Adrenal gland (tissue), 9 donors: ENCODE measurements at regions not wholly inside any gene's neighbourhood (a gene's known extent, or its start where the extent isn't known, plus 50 kb on each side); places are given as distances from the start of the nearest gene placed in this dataset.

Experiments used
- DNase-seq, 7 donors: peaks; one replicate each; pipeline ENCODE4 v3.0.0-alpha.2; 2019 to 2020
- H3K27ac ChIP-seq, 5 donors: fragments of 200-600 bp; sonication (generic) in 4 of 5; 1 replicate in 3 of 5; 2 replicates in 2 of 5; pipeline versions ENCODE4 v1.5.1 to v1.8.0; 2016 to 2020; ENCODE audit warnings: mild to moderate bottlenecking in 1 of 5
- H3K27me3 ChIP-seq: fragments of 200-600 bp; 2 replicates; pipeline ENCODE4 v1.8.0; 2021
- H3K36me3 ChIP-seq, 2 donors: fragments of 200-600 bp; replicated peaks in 1 of 2; 1 replicate in 1 of 2; 2 replicates in 1 of 2; pipeline versions ENCODE4 v1.5.1 to v1.8.0; 2018 to 2022
- H3K4me1 ChIP-seq, 2 donors: fragments of 200-600 bp; replicated peaks in 1 of 2; 1 replicate in 1 of 2; 2 replicates in 1 of 2; pipeline versions ENCODE4 v1.5.1 to v1.8.0; 2018 to 2021
- H3K4me3 ChIP-seq, 4 donors: fragments of 200-600 bp; sonication (generic) in 3 of 4; one replicate each; pipeline ENCODE4 v1.5.1; 2016 to 2018
- H3K9me3 ChIP-seq, 3 donors: fragments of 200-600 bp; sonication (generic) in 1 of 3; replicated peaks in 1 of 3; 1 replicate in 2 of 3; 2 replicates in 1 of 3; pipeline versions ENCODE4 v1.5.1 to v1.8.0; 2016 to 2021
- POLR2A ChIP-seq, 2 donors: fragments of 450-650 bp; IDR thresholded peaks; one replicate each; pipeline ENCODE4 v1.6.1; 2017; ENCODE audit warnings: antibody characterized with exemption in 2 of 2, mild to moderate bottlenecking in 2 of 2, moderate library complexity in 1 of 2
- WGBS, 4 donors: extraction: QIAGEN DNeasy Blood & Tissue Kit in 2 of 4; methylation state at CpG; one replicate each; pipeline versions ENCODE4 v1.1.5 to v1.1.7; 2013 to 2017; 5-methylcytosine and 5-hydroxymethylcytosine counted together
- intact Hi-C, 2 donors: fragments of 100-400 bp; cut with DNase I; formaldehyde crosslinking; loops; one replicate each; pipeline versions ENCODE4 v1.14.1 to v1.15.0; 2022 to 2023
- TF ChIP-seq, protein P1 (sequence below), 6 experiments: fragments of 450-650 bp in 4 of 6; fragments of 200-600 bp in 2 of 6; sonication (generic) in 1 of 6; IDR thresholded peaks; 1 replicate in 5 of 6; 2 replicates in 1 of 6; pipeline versions ENCODE4 v1.5.1 to v1.8.0; 2016 to 2021; ENCODE audit warnings: antibody characterized with exemption in 6 of 6, mild to moderate bottlenecking in 2 of 6, moderate library complexity in 1 of 6
- donor health status: healthy with polysubstance abuse.
- donor health status: Bipolar disorder and iron deficiency.
- donor health status: DM: yes; HTN: yes; CAD: no.
- donor health status: DM: no; HTN: no; CAD: no.
- donor health status: DM: no; HTN: no; CAD: no.

DNA sequence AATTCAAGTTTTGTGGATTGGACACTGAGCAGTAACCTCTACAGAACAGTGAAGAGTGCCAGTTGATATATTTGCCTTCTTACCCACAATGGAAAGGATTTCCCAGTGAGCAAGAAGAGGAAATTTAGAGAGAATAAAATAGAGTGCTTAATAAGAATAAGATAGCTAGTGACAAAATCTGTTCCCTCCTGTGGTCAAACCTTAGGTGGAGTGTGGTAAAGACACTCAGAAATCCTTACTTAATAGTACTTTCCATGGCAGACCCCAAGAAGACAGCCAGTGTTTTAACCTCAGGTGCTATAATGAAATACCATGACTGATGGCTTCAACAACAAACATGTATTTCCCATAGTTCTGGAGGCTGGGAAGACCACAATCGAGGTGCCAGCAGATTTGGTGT is 108.4 kb upstream of the TNFAIP3 start:
- Histone ChIP-seq H3K27ac (no peak overlapping the region), H3K27me3 (no peaks in the 10 kb centered on the region), H3K4me1 (no peaks in the 10 kb centered on the region), H3K36me3 (no peaks in the 10 kb centered on the region), H3K9me3 (no peaks in the 10 kb centered on the region), H3K4me3 (no peak overlapping the region)
- 75 to 100% (median 92%) methylated on average over 1 of the region's 1 CpG for WGBS, 4 donors
- TF ChIP-seq POLR2A (IDR thresholded peaks at IDR 0.05) = no peak
- TF ChIP-seq, protein P1, sequence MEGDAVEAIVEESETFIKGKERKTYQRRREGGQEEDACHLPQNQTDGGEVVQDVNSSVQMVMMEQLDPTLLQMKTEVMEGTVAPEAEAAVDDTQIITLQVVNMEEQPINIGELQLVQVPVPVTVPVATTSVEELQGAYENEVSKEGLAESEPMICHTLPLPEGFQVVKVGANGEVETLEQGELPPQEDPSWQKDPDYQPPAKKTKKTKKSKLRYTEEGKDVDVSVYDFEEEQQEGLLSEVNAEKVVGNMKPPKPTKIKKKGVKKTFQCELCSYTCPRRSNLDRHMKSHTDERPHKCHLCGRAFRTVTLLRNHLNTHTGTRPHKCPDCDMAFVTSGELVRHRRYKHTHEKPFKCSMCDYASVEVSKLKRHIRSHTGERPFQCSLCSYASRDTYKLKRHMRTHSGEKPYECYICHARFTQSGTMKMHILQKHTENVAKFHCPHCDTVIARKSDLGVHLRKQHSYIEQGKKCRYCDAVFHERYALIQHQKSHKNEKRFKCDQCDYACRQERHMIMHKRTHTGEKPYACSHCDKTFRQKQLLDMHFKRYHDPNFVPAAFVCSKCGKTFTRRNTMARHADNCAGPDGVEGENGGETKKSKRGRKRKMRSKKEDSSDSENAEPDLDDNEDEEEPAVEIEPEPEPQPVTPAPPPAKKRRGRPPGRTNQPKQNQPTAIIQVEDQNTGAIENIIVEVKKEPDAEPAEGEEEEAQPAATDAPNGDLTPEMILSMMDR (IDR thresholded peaks at IDR 0.05) = no peak
- DNase-seq = no peak
- intact Hi-C loops = no loop called here

- no peaks in the 10 kb centered on the region for H3K9me3 ChIP-seq
- intact Hi-C loops = no loop called here
- H3K27me3 ChIP-seq = no peaks in the 10 kb centered on the region
- TF ChIP-seq POLR2A (IDR thresholded peaks at IDR 0.05) = no peak
- TF ChIP-seq, protein P1 (IDR thresholded peaks at IDR 0.05) = no peak
- H3K4me3 ChIP-seq = no peak overlapping the region
- H3K27ac ChIP-seq = no peak overlapping the region
- H3K4me1 ChIP-seq = no peaks in the 10 kb centered on the region
- no peaks in the 10 kb centered on the region for H3K36me3 ChIP-seq
- no peak for DNase-seq
- 71 to 100% (median 76%) methylated on average over 1 of the region's 1 CpG for WGBS, 4 donors
Measured at GRCh38 chr6:137759624-137760023, 107.4 kb upstream of the TNFAIP3 start.

- intact Hi-C loops = no loop called here
- Histone ChIP-seq H3K27me3 (no peaks in the 10 kb centered on the region), H3K27ac (no peak overlapping the region), H3K4me1 (no peaks in the 10 kb centered on the region), H3K4me3 (no peak overlapping the region), H3K36me3 (no peaks in the 10 kb centered on the region), H3K9me3 (no peaks in the 10 kb centered on the region)
- 72 to 80% (median 78%) methylated on average over 1 of the region's 1 CpG for WGBS, 4 donors
- no peak for DNase-seq
- TF ChIP-seq, protein P1 (IDR thresholded peaks at IDR 0.05) = no peak
- TF ChIP-seq POLR2A (IDR thresholded peaks at IDR 0.05) = no peak
Measured at GRCh38 chr6:137761072-137761471, 106.0 kb upstream of the TNFAIP3 start.

DNA sequence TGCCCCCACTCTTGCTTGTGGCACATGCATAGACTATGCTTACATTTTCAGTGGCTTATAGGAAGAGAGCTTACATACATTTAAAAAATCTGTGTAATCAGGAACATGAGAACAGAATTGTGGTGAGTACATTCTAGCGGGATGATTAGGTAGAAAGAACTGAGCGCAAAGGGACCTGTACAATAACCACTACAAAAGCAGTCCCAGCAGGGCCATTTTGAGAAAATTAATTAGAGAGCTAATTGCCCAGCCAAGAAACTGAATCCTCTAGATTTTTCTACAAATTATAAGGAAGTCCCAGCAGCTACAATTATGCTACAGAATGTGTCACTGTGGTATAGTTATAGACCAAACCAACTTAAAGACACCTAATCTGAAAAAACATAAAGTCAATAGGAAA is 105.6 kb upstream of the TNFAIP3 start:
- H3K27ac ChIP-seq = no peak overlapping the region
- no peaks in the 10 kb centered on the region for H3K9me3 ChIP-seq
- intact Hi-C loops = no loop called here
- H3K36me3 ChIP-seq = no peaks in the 10 kb centered on the region
- H3K27me3 ChIP-seq = no peaks in the 10 kb centered on the region
- H3K4me1 ChIP-seq = no peaks in the 10 kb centered on the region
- 50 to 76% (median 72%) methylated on average over 2 of the region's 2 CpGs for WGBS, 4 donors
- H3K4me3 ChIP-seq = no peak overlapping the region
- no peak for DNase-seq
- TF ChIP-seq, protein P1 (IDR thresholded peaks at IDR 0.05) = no peak
- TF ChIP-seq POLR2A (IDR thresholded peaks at IDR 0.05) = no peak
